ENCODE measurements at regions not wholly inside any gene's neighbourhood (a gene's known extent, or its start where the extent isn't known, plus 50 kb on each side); places are given as distances from the start of the nearest gene placed in this dataset.
"Not testable (repeated sequence)": the region's sequence is repeated elsewhere in the genome, so short reads cannot be mapped to it uniquely, and the experiment has no call there.

GRCh38 chr3:125671461-125672243 is 76.4 kb upstream of the OSBPL11 start:
- H3K27ac ChIP-seq (ENCODE audit: low read depth in 1 of 3, low read length in 2 of 3) = no peak overlapping the region
- no peaks in the 10 kb centered on the region for H3K36me3 ChIP-seq (ENCODE audit: control insufficient read depth in 3 of 3, insufficient read depth in 2 of 3, low read depth in 1 of 3, low read length in 3 of 3)
- H3K4me1 ChIP-seq (ENCODE audit: control insufficient read depth in 3 of 3, insufficient read depth in 2 of 3, low read depth in 1 of 3, low read length in 2 of 3) = no peaks in the 10 kb centered on the region
- WGBS, 3 donors = 91 to 96% (median 92%) methylated on average over 35 to 39 of the region's 39 CpGs
- no peak overlapping the region for H3K4me3 ChIP-seq (ENCODE audit: low read depth in 1 of 3, low read length in 3 of 3)
- DNase-seq (no peak), FAIRE-seq (no peak)
- H3K27me3 ChIP-seq (ENCODE audit: control insufficient read depth in 3 of 3, insufficient read depth in 3 of 3, low read length in 3 of 3) = no peaks in the 10 kb centered on the region
- H3K9me3 ChIP-seq (ENCODE audit: control insufficient read depth in 2 of 2, insufficient read depth in 1 of 2, low read depth in 1 of 2, low read length in 1 of 2) = no peaks in the 10 kb centered on the region

DNA sequence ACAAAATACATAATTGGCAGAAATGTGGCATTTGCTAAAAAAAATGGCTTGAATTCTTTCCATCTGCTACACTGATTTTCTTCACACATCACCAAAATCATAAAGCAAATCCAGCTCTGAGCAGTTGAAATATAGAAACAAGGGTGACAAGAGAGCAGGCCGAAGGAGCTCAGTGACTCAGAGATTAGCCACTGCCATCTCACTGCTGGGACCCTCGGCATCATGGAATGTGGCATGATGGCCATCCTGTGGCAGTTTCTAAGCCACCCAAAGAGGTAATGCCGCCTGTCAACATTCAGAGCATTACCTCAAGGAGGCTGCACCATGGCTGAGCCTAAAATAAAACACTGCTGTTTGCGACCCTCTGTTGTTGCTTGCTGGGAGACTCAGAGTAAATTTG is 80.5 kb upstream of the OSBPL11 start:
- Histone ChIP-seq H3K36me3 (ENCODE audit: control insufficient read depth in 3 of 3, insufficient read depth in 2 of 3, low read depth in 1 of 3, low read length in 3 of 3) (no peaks in the 10 kb centered on the region), H3K9me3 (ENCODE audit: control insufficient read depth in 2 of 2, insufficient read depth in 1 of 2, low read depth in 1 of 2, low read length in 1 of 2) (no peaks in the 10 kb centered on the region), H3K27ac (ENCODE audit: low read depth in 1 of 3, low read length in 2 of 3) (no peak overlapping the region), H3K4me1 (ENCODE audit: control insufficient read depth in 3 of 3, insufficient read depth in 2 of 3, low read depth in 1 of 3, low read length in 2 of 3) (no peaks in the 10 kb centered on the region), H3K27me3 (ENCODE audit: control insufficient read depth in 3 of 3, insufficient read depth in 3 of 3, low read length in 3 of 3) (no peaks in the 10 kb centered on the region), H3K4me3 (ENCODE audit: low read depth in 1 of 3, low read length in 3 of 3) (no peak overlapping the region)
- FAIRE-seq (no peak), DNase-seq (no peak)
- 74 to 81% (median 76%) methylated on average over 4 of the region's 4 CpGs for WGBS, 3 donors

GRCh38 chr3:125679258-125679657 is 84.0 kb upstream of the OSBPL11 start:
- Histone ChIP-seq H3K27ac (ENCODE audit: low read depth in 1 of 3, low read length in 2 of 3) (no peak overlapping the region), H3K27me3 (ENCODE audit: control insufficient read depth in 3 of 3, insufficient read depth in 3 of 3, low read length in 3 of 3) (no peaks in the 10 kb centered on the region), H3K36me3 (ENCODE audit: control insufficient read depth in 3 of 3, insufficient read depth in 2 of 3, low read depth in 1 of 3, low read length in 3 of 3) (no peaks in the 10 kb centered on the region), H3K4me3 (ENCODE audit: low read depth in 1 of 3, low read length in 3 of 3) (no peak overlapping the region), H3K9me3 (ENCODE audit: control insufficient read depth in 2 of 2, insufficient read depth in 1 of 2, low read depth in 1 of 2, low read length in 1 of 2) (no peaks in the 10 kb centered on the region), H3K4me1 (ENCODE audit: control insufficient read depth in 3 of 3, insufficient read depth in 2 of 3, low read depth in 1 of 3, low read length in 2 of 3) (no peaks in the 10 kb centered on the region)
- FAIRE-seq = no peak
- peak; percentile 9 to 14 for DNase-seq
- 72 to 78% (median 77%) methylated on average over 4 of the region's 4 CpGs for WGBS, 3 donors

DNA sequence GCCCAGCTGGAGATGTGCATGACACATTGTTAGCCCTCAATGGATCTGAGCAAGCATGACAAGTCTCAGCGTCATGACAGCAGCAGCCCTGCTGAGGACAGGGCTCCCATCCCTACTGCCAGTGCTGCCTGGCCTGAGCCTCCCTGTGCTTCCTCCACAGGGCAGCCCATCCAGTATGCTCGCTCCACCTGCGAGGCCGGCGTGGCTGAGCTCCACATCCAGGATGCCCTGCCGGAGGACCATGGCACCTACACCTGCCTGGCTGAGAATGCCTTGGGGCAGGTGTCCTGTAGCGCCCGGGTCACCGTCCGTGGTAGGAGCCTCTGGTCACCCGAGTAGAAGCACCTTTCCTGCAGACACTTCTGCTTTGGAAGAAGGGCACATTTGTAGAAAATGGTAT is 85.8 kb upstream of the OSBPL11 start:
- no peak for DNase-seq
- H3K36me3 ChIP-seq (ENCODE audit: control insufficient read depth in 3 of 3, insufficient read depth in 2 of 3, low read depth in 1 of 3, low read length in 3 of 3) = no peaks in the 10 kb centered on the region
- H3K27ac ChIP-seq (ENCODE audit: low read depth in 1 of 3, low read length in 2 of 3) = no peak overlapping the region
- no peaks in the 10 kb centered on the region for H3K4me1 ChIP-seq (ENCODE audit: control insufficient read depth in 3 of 3, insufficient read depth in 2 of 3, low read depth in 1 of 3, low read length in 2 of 3)
- 93 to 97% (median 94%) methylated on average over 11 of the region's 11 CpGs for WGBS, 3 donors
- no peak for FAIRE-seq
- no peak overlapping the region for H3K4me3 ChIP-seq (ENCODE audit: low read depth in 1 of 3, low read length in 3 of 3)
- H3K27me3 ChIP-seq (ENCODE audit: control insufficient read depth in 3 of 3, insufficient read depth in 3 of 3, low read length in 3 of 3) = no peaks in the 10 kb centered on the region
- no peaks in the 10 kb centered on the region for H3K9me3 ChIP-seq (ENCODE audit: control insufficient read depth in 2 of 2, insufficient read depth in 1 of 2, low read depth in 1 of 2, low read length in 1 of 2)

DNA sequence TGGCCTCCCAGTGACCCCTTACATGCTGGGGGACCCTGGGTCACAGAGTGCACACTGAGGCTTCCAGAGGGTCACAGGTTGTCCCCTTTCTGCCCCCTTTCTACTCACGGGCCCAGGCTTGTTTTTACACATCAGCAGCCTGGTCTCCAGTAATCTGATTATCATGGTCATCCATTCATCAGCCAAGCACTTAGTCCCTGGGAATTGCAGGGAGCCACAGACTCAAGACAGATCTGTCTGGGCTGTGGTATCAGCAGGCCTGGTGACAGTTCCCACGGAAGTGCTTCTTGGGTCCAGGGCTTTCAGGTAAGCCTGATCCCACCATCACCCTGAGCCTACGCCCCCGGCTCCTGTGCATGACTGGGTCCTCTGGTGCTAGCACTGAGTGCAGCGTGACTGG is 86.6 kb upstream of the OSBPL11 start:
- not testable (repeated sequence) for H3K4me3 ChIP-seq (ENCODE audit: low read depth in 1 of 3, low read length in 3 of 3); H3K27ac ChIP-seq (ENCODE audit: low read depth in 1 of 3, low read length in 2 of 3); H3K36me3 ChIP-seq (ENCODE audit: control insufficient read depth in 3 of 3, insufficient read depth in 2 of 3, low read depth in 1 of 3, low read length in 3 of 3); FAIRE-seq; H3K9me3 ChIP-seq (ENCODE audit: control insufficient read depth in 2 of 2, insufficient read depth in 1 of 2, low read depth in 1 of 2, low read length in 1 of 2); DNase-seq; H3K27me3 ChIP-seq (ENCODE audit: control insufficient read depth in 3 of 3, insufficient read depth in 3 of 3, low read length in 3 of 3); H3K4me1 ChIP-seq (ENCODE audit: control insufficient read depth in 3 of 3, insufficient read depth in 2 of 3, low read depth in 1 of 3, low read length in 2 of 3)
- 80 to 93% (median 87%) methylated on average over 4 to 5 of the region's 5 CpGs for WGBS, 3 donors

DNA sequence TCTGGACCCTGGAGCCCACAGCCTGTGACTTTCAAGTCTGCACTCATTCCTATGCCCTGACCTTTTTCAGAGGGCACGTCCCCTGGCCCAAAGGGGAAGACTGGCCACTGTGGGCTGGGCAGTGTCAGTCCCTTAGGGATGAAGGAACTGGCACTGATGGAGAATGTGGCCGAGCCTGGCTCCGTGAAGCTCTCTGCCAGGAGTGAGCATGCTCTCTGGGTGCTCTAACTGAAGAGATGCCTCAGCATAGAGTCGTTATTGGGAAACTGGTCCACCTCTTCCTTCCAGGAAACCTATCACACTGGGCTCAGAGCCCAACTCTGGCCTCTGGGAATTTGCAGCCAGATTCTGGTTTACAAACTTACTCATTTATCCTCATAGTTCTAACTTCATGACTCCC is 87.3 kb upstream of the OSBPL11 start:
- not testable (repeated sequence) for H3K4me3 ChIP-seq (ENCODE audit: low read depth in 1 of 3, low read length in 3 of 3); DNase-seq; FAIRE-seq; H3K27ac ChIP-seq (ENCODE audit: low read depth in 1 of 3, low read length in 2 of 3); H3K36me3 ChIP-seq (ENCODE audit: control insufficient read depth in 3 of 3, insufficient read depth in 2 of 3, low read depth in 1 of 3, low read length in 3 of 3); H3K27me3 ChIP-seq (ENCODE audit: control insufficient read depth in 3 of 3, insufficient read depth in 3 of 3, low read length in 3 of 3); H3K9me3 ChIP-seq (ENCODE audit: control insufficient read depth in 2 of 2, insufficient read depth in 1 of 2, low read depth in 1 of 2, low read length in 1 of 2); H3K4me1 ChIP-seq (ENCODE audit: control insufficient read depth in 3 of 3, insufficient read depth in 2 of 3, low read depth in 1 of 3, low read length in 2 of 3)
- 51 to 65% (median 64%) methylated on average over 4 of the region's 4 CpGs for WGBS, 3 donors

DNA sequence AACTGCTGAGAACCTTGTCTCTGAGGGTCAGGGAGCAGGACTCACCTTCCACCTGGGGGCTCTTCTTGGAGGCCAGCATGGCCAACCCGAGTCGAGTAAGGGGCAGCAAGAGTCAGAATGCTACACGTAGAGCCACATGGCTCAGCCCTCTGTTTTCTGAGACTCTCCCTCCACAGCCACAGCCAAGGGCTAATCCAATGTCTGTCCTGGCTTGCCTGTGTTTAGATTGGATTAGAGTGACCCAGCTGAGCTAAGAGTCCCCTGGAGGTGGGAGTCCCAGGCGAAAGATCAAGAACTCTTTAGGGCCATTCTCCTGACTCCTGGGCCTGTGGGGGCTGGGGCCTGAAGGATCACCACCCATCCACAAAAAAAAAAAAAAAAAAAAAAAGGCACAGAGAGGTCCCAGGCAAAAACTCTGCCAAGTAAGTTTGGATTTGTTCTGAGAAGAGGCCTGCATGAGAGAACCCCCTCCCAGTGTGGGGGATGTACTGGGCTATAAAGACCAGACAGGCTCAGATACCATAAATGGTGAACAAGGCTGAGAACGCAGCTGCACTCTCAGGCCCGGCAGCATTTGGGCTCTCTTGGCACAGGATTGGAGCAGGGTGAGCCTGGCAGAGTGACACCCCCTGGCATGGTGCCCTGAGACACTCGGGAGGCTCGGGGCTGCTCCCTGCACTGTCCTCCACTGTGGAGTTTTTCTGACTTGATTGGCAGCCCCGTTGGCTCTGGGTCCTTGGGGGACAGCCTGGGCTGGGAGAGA is 88.0 kb upstream of the OSBPL11 start:
- Histone ChIP-seq H3K4me1 (ENCODE audit: control insufficient read depth in 3 of 3, insufficient read depth in 2 of 3, low read depth in 1 of 3, low read length in 2 of 3) (no peaks in the 10 kb centered on the region), H3K9me3 (ENCODE audit: control insufficient read depth in 2 of 2, insufficient read depth in 1 of 2, low read depth in 1 of 2, low read length in 1 of 2) (no peaks in the 10 kb centered on the region), H3K27me3 (ENCODE audit: control insufficient read depth in 3 of 3, insufficient read depth in 3 of 3, low read length in 3 of 3) (no peaks in the 10 kb centered on the region), H3K27ac (ENCODE audit: low read depth in 1 of 3, low read length in 2 of 3) (no peak overlapping the region), H3K36me3 (ENCODE audit: control insufficient read depth in 3 of 3, insufficient read depth in 2 of 3, low read depth in 1 of 3, low read length in 3 of 3) (no peaks in the 10 kb centered on the region), H3K4me3 (ENCODE audit: low read depth in 1 of 3, low read length in 3 of 3) (no peak overlapping the region)
- DNase-seq = no peak
- no peak for FAIRE-seq
- WGBS, 3 donors = 45 to 51% (median 48%) methylated on average over 9 of the region's 9 CpGs

GRCh38 chr3:125684199-125684598 is 88.9 kb upstream of the OSBPL11 start:
- no peaks in the 10 kb centered on the region for H3K4me1 ChIP-seq (ENCODE audit: control insufficient read depth in 3 of 3, insufficient read depth in 2 of 3, low read depth in 1 of 3, low read length in 2 of 3)
- WGBS, 3 donors = 44 to 76% (median 64%) methylated on average over 11 of the region's 11 CpGs
- no peaks in the 10 kb centered on the region for H3K27me3 ChIP-seq (ENCODE audit: control insufficient read depth in 3 of 3, insufficient read depth in 3 of 3, low read length in 3 of 3)
- DNase-seq (peak in 1 of 2 donors; percentile 52), FAIRE-seq (no peak)
- no peaks in the 10 kb centered on the region for H3K9me3 ChIP-seq (ENCODE audit: control insufficient read depth in 2 of 2, insufficient read depth in 1 of 2, low read depth in 1 of 2, low read length in 1 of 2)
- no peak overlapping the region for H3K4me3 ChIP-seq (ENCODE audit: low read depth in 1 of 3, low read length in 3 of 3)
- H3K27ac ChIP-seq (ENCODE audit: low read depth in 1 of 3, low read length in 2 of 3) = no peak overlapping the region
- no peaks in the 10 kb centered on the region for H3K36me3 ChIP-seq (ENCODE audit: control insufficient read depth in 3 of 3, insufficient read depth in 2 of 3, low read depth in 1 of 3, low read length in 3 of 3)
